Gastrocnemius medialis (tissue), 4 donors: ENCODE measurements at regions not wholly inside any gene's neighbourhood (a gene's known extent, or its start where the extent isn't known, plus 50 kb on each side); places are given as distances from the start of the nearest gene placed in this dataset.

ENCODE experiments used
- ATAC-seq, 2 donors: fragments of 150-250 bp; one replicate each; pipeline ENCODE4 v1.9.1; 2016
- DNase-seq, 2 donors: peaks; one replicate each; pipeline ENCODE4 v3.0.0-alpha.2; 2019
- H3K27ac ChIP-seq, 4 donors: fragments of 200-600 bp; sonication (generic); 1 replicate in 1 of 4; 2 replicates in 3 of 4; pipeline ENCODE4 v1.5.1; 2016 to 2018; ENCODE audit warnings: mild to moderate bottlenecking in 2 of 4, moderate library complexity in 1 of 4
- H3K27me3 ChIP-seq, 3 donors: fragments of 200-600 bp; sonication (generic) in 2 of 3; 1 replicate in 1 of 3; 2 replicates in 2 of 3; pipeline versions ENCODE4 v1.5.1 to v1.6.0; 2016 to 2019; ENCODE audit warnings: mild to moderate bottlenecking in 1 of 3, moderate library complexity in 1 of 3
- H3K36me3 ChIP-seq, 2 donors: fragments of 200-600 bp; sonication (generic) in 1 of 2; one replicate each; pipeline ENCODE4 v1.5.1; 2017 to 2018
- H3K4me1 ChIP-seq, 2 donors: fragments of 200-600 bp; sonication (generic) in 1 of 2; one replicate each; pipeline ENCODE4 v1.5.1; 2016 to 2017; ENCODE audit warnings: mild to moderate bottlenecking in 2 of 2
- H3K4me3 ChIP-seq, 4 donors: fragments of 200-600 bp; sonication (generic) in 3 of 4; 1 replicate in 1 of 4; 2 replicates in 3 of 4; pipeline ENCODE4 v1.5.1; 2016 to 2019; ENCODE audit warnings: mild to moderate bottlenecking in 2 of 4
- H3K9me3 ChIP-seq, 3 donors: fragments of 200-600 bp; sonication (generic) in 2 of 3; 1 replicate in 1 of 3; 2 replicates in 2 of 3; pipeline ENCODE4 v1.5.1; 2016 to 2019
- POLR2A ChIP-seq, 2 donors: fragments of 450-650 bp; IDR thresholded peaks; one replicate each; pipeline ENCODE4 v1.6.1; 2017; ENCODE audit warnings: antibody characterized with exemption in 2 of 2, mild to moderate bottlenecking in 2 of 2, moderate library complexity in 2 of 2
- in situ Hi-C, 4 donors: fragments of 200-750 bp; cut with MboI; loops; one replicate each; pipeline versions ENCODE4 v1.15.0 to v1.8.0; 2017; ENCODE audit warnings: low sequenced_read_pairs in 4 of 4
- intact Hi-C: fragments of 100-400 bp; cut with DNase I; formaldehyde crosslinking; loops from one replicate; pipeline ENCODE4 v1.15.1; 2023; ENCODE audit warnings: low total_unique reads
- TF ChIP-seq, protein P1 (sequence below), 5 experiments: fragments of 450-650 bp in 3 of 5; fragments of 200-600 bp in 2 of 5; sonication (generic) in 2 of 5; IDR thresholded peaks in 4 of 5; conservative IDR thresholded peaks in 1 of 5; 1 replicate in 4 of 5; 2 replicates in 1 of 5; pipeline ENCODE4 v1.5.1; 2016 to 2019; ENCODE audit warnings: antibody characterized with exemption in 5 of 5, mild to moderate bottlenecking in 3 of 5, moderate library complexity in 3 of 5

DNA sequence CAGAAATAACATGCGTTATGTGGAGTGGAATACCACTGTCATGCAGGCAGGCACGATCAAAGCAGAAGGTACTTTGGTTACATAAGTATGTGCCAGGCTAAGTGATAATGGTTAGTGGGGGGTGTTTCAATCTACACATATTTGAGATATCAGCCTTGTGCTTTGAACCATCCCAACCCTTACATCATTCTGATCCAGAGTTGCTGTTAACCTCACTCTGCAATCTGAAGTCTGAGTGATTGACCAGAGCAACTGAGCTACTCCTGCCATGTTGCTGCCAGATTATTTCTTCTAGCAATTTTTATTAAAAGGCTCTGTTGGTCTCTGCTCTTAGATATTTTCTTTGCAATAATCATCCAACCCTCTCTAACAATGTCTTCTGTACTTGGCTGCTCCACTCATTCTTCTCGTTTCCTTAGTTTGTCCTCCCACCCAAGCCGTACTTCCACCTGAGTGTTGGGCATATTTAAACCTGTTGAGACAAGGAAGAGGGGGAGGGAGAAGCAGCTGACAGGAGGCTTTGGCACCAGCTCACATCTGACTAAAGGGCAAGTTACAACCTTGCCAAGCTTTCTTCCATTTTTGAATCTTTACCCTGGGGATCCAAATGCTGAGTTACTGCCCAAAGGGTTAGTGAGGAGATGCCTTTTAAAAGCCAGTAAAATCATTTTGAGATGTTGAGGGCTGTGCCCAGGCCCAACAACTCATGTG is 114.1 kb upstream of the SESN3 start:
- H3K27ac ChIP-seq: no peak overlapping the region
- no peak overlapping the region for H3K4me3 ChIP-seq
- peaks cover 2 to 4% of the 10 kb centered on the region in 2 donors for H3K4me1 ChIP-seq
- no peaks in the 10 kb centered on the region for H3K27me3 ChIP-seq
- no peak for ATAC-seq
- in situ Hi-C loops: no loop called here
- TF ChIP-seq, protein P1, sequence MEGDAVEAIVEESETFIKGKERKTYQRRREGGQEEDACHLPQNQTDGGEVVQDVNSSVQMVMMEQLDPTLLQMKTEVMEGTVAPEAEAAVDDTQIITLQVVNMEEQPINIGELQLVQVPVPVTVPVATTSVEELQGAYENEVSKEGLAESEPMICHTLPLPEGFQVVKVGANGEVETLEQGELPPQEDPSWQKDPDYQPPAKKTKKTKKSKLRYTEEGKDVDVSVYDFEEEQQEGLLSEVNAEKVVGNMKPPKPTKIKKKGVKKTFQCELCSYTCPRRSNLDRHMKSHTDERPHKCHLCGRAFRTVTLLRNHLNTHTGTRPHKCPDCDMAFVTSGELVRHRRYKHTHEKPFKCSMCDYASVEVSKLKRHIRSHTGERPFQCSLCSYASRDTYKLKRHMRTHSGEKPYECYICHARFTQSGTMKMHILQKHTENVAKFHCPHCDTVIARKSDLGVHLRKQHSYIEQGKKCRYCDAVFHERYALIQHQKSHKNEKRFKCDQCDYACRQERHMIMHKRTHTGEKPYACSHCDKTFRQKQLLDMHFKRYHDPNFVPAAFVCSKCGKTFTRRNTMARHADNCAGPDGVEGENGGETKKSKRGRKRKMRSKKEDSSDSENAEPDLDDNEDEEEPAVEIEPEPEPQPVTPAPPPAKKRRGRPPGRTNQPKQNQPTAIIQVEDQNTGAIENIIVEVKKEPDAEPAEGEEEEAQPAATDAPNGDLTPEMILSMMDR (IDR thresholded peaks at IDR 0.05 in 4 of 5, conservative IDR thresholded peaks at IDR 0.05 in 1 of 5): no peak
- no peak for TF ChIP-seq POLR2A (IDR thresholded peaks at IDR 0.05)
- intact Hi-C loops: no loop called here
- no peaks in the 10 kb centered on the region for H3K9me3 ChIP-seq
- DNase-seq: no peak
- no peaks in the 10 kb centered on the region for H3K36me3 ChIP-seq

DNA sequence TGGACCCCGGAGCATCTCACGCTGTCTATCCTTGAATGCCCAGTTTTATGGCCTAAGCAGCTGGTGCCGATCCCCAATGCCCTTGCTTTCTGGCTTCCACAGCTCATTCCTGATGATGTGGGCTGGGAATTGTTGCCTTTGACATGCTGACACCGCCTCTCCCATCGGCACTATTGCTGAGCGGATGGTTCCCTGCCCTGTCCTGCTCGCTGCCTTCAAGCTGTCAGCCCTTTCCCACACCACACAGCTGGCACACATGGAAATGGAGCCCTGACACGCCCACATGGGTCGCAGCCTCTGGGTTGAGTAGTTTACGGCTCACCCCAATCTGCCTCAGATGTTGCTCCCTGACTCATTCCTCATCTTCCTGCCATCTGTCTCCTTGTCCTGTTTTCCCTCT is 110.2 kb upstream of the SESN3 start:
- Histone ChIP-seq H3K27me3 (no peaks in the 10 kb centered on the region), H3K36me3 (no peaks in the 10 kb centered on the region), H3K27ac (no peak overlapping the region), H3K4me3 (no peak overlapping the region), H3K9me3 (no peaks in the 10 kb centered on the region), H3K4me1 (peaks cover 36 to 37% of the 10 kb centered on the region in 2 donors)
- in situ Hi-C loops: no loop called here
- intact Hi-C loops: no loop called here
- ATAC-seq (no peak), DNase-seq (no peak)
- TF ChIP-seq POLR2A (IDR thresholded peaks at IDR 0.05): no peak
- TF ChIP-seq, protein P1 (IDR thresholded peaks at IDR 0.05 in 4 of 5, conservative IDR thresholded peaks at IDR 0.05 in 1 of 5): no peak

DNA sequence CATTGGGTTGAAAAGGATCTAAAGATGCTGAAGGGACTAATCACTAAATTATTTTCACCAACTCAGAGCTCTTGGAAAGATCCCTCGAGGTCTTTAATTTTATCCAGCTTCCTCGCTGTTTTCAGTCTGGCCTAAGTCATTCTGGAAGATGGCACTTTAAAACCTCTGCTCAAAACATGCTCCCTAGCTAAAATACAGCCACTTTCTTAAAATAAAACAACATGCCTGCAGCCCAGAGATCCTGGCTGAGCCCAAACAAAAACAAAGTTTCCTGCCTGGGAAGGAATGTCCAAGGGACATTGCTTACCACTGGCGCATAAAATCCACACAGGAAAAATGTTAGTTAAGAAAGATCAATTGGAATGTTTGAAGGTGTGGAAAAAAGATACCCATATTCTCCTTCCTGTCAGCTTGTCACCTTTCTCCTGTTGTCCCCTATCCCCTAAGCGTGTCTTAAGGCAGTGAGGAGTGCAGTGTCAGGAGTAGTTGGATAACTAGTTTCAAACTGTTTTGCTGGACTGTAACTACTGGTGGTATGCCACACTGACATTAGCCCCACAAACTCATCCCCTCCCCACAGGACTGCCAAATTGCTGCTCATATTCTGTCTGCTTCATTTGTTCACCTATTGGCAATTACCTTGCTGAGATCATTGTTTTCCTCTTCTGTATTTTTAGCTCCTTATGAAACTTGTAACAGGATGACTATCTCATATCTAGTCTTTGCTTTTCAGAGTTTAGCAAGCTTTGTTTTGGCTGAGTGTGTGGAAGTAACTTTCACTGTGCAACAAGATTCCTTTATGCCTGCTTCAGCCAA is 108.3 kb upstream of the SESN3 start:
- Histone ChIP-seq H3K27ac (peak overlapping the region; percentile 69 to 80 (median 77)), H3K4me1 (peaks cover 36 to 37% of the 10 kb centered on the region in 2 donors), H3K9me3 (no peaks in the 10 kb centered on the region), H3K4me3 (no peak overlapping the region), H3K27me3 (no peaks in the 10 kb centered on the region), H3K36me3 (no peaks in the 10 kb centered on the region)
- intact Hi-C loops: loop anchor here (2.0 to 5.0 kb wide), 2 partner anchors 72 to 107 kb away; partner anchors contain the start of gene SESN3
- in situ Hi-C loops: no loop called here
- no peak for DNase-seq
- peak in 1 of 2 donors; percentile 54 for ATAC-seq
- TF ChIP-seq, protein P1 (IDR thresholded peaks at IDR 0.05 in 4 of 5, conservative IDR thresholded peaks at IDR 0.05 in 1 of 5): no peak
- no peak for TF ChIP-seq POLR2A (IDR thresholded peaks at IDR 0.05)

DNA sequence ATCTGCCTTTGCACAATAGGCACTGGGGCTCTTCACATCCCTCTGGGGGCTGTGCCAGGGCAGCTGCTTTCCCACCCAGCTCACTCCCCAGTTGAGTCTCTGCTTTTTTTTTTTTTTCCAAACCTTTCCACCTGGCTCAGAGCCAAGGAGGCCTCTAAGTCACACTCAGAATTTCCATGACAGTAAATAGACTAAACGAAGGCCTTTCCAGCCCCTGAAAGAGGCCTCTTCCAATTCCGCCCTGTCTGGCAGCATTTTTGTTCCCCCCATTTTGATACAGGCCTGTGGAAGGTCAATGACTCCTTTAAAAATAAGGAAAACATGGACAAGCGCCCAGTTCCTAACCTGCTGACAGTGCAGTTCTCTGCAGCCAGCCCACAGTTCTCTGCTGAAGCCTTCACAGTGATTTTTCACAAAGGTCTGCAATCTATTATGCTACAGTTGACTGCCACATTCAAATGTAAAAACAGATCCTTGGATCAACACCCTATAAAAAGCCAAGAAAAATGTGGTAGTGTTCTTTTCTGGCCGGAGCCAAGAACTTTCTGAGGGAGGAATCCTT is 107.5 kb upstream of the SESN3 start:
- Histone ChIP-seq H3K27ac (peak overlapping the region; percentile 69 to 80 (median 77)), H3K9me3 (no peaks in the 10 kb centered on the region), H3K4me3 (no peak overlapping the region), H3K4me1 (peaks cover 36 to 37% of the 10 kb centered on the region in 2 donors), H3K36me3 (no peaks in the 10 kb centered on the region), H3K27me3 (no peaks in the 10 kb centered on the region)
- peak; percentile 39 to 65 for ATAC-seq
- peak; percentile 9 to 37 for DNase-seq
- in situ Hi-C loops: no loop called here
- TF ChIP-seq, protein P1 (IDR thresholded peaks at IDR 0.05 in 4 of 5, conservative IDR thresholded peaks at IDR 0.05 in 1 of 5): no peak
- no peak for TF ChIP-seq POLR2A (IDR thresholded peaks at IDR 0.05)
- intact Hi-C loops: loop anchor here (2.0 to 5.0 kb wide), 2 partner anchors 72 to 106 kb away; partner anchors contain the start of gene SESN3
